Common myeloid progenitor, CD34-positive (primary cell): ENCODE measurements at regions not wholly inside any gene's neighbourhood (a gene's known extent, or its start where the extent isn't known, plus 50 kb on each side); places are given as distances from the start of the nearest gene placed in this dataset.
"Not testable (repeated sequence)": the region's sequence is repeated elsewhere in the genome, so short reads cannot be mapped to it uniquely, and the experiment has no call there.

Experiments used
- CTCF ChIA-PET: fragments of 350-600 bp; sonication (Branson Sonifier 250); formaldehyde crosslinking; loops from one replicate; lab custom pipeline; 2021; ENCODE audit warnings: antibody characterized with exemption; lab: Charles Lee
- POLR2A ChIA-PET: fragments of 350-600 bp; sonication (Branson Sonifier 250); formaldehyde crosslinking; loops from one replicate; lab custom pipeline; 2021; ENCODE audit warnings: antibody characterized with exemption; lab: Charles Lee
- DNase-seq, 3 donors: peaks; one replicate each; pipeline versions ENCODE4 v3.0.0 to v3.0.0-alpha.2; 2013
- H3K27ac ChIP-seq, 2 experiments: 1 replicate in 1 of 2; 2 replicates in 1 of 2; pipeline ENCODE4 v1.7.0; 2013; ENCODE audit warnings: inconsistent platforms in 2 of 2, low read length in 2 of 2, mild to moderate bottlenecking in 2 of 2, low read depth in 1 of 2, moderate library complexity in 1 of 2; ENCODE audit not compliant: severe bottlenecking in 2 of 2, insufficient read depth in 1 of 2, poor library complexity in 1 of 2
- H3K27me3 ChIP-seq, 5 experiments: replicated peaks in 2 of 5; 1 replicate in 3 of 5; 2 replicates in 2 of 5; pipeline versions ENCODE4 v1.6.1 to v1.7.0; 2013; ENCODE audit warnings: low read length in 4 of 5, mild to moderate bottlenecking in 2 of 5, moderate library complexity in 2 of 5, inconsistent platforms in 1 of 5; ENCODE audit not compliant: insufficient read depth in 5 of 5, control insufficient read depth in 4 of 5
- H3K36me3 ChIP-seq, 4 experiments: 1 replicate in 2 of 4; 2 replicates in 2 of 4; pipeline versions ENCODE4 v1.6.1 to v1.7.0; 2013; ENCODE audit warnings: low read length in 3 of 4, control low read depth in 1 of 4, mild to moderate bottlenecking in 1 of 4; ENCODE audit not compliant: control insufficient read depth in 4 of 4, insufficient read depth in 4 of 4
- H3K4me1 ChIP-seq, 4 experiments: 1 replicate in 3 of 4; 2 replicates in 1 of 4; pipeline versions ENCODE4 v1.6.1 to v1.7.1; 2013; ENCODE audit warnings: low read length in 3 of 4, mild to moderate bottlenecking in 3 of 4, control low read depth in 1 of 4, inconsistent platforms in 1 of 4, moderate library complexity in 1 of 4; ENCODE audit not compliant: control insufficient read depth in 4 of 4, insufficient read depth in 4 of 4; ENCODE audit errors: control extremely low read depth in 1 of 4
- H3K4me3 ChIP-seq, 7 experiments: 1 replicate in 4 of 7; 2 replicates in 3 of 7; pipeline versions ENCODE4 v1.5.1 to v1.7.0; 2013; ENCODE audit warnings: mild to moderate bottlenecking in 7 of 7, low read length in 6 of 7, moderate library complexity in 6 of 7, inconsistent platforms in 2 of 7, low read depth in 2 of 7, control low read depth in 1 of 7; ENCODE audit not compliant: insufficient read depth in 4 of 7, control insufficient read depth in 1 of 7; ENCODE audit errors: extremely low read depth in 1 of 7
- H3K9me3 ChIP-seq, 5 experiments: 1 replicate in 4 of 5; 2 replicates in 1 of 5; pipeline versions ENCODE4 v1.6.1 to v1.7.1; 2013; ENCODE audit warnings: low read length in 4 of 5, mild to moderate bottlenecking in 2 of 5, inconsistent platforms in 1 of 5, low read depth in 1 of 5, moderate library complexity in 1 of 5; ENCODE audit not compliant: control insufficient read depth in 4 of 5, insufficient read depth in 2 of 5; ENCODE audit errors: control extremely low read depth in 1 of 5
- WGBS: methylation state at CpG from one replicate; pipeline ENCODE4 v1.1.5; 2013; ENCODE audit not compliant: insufficient coverage; 5-methylcytosine and 5-hydroxymethylcytosine counted together

GRCh38 chr4:28116526-28117083 is 1256.0 kb downstream of the STIM2 start:
- DNase-seq = peak; percentile 86 to 94 (median 86)
- H3K36me3 ChIP-seq, POLR2A ChIA-PET, H3K9me3 ChIP-seq, CTCF ChIA-PET, H3K27ac ChIP-seq, H3K27me3 ChIP-seq, H3K4me1 ChIP-seq: not testable (repeated sequence)
- peak overlapping the region in 2 of 7 experiments; percentile 2 to 16 for H3K4me3 ChIP-seq
- WGBS = 36% methylated on average over 5 of the region's 12 CpGs

GRCh38 chr4:28117084-28117682 is 1256.5 kb downstream of the STIM2 start:
- Histone ChIP-seq H3K36me3 (no peaks in the 10 kb centered on the region), H3K27ac (no peak overlapping the region), H3K9me3 (peaks cover 0 to 6% (median 0%) of the 10 kb centered on the region in 5 experiments), H3K27me3 (peaks cover 0 to 7% (median 0%) of the 10 kb centered on the region in 5 experiments), H3K4me1 (peaks cover 0 to 8% (median 0%) of the 10 kb centered on the region in 4 experiments), H3K4me3 (peak overlapping the region in 1 of 7 experiments; percentile 2)
- POLR2A ChIA-PET = no interaction called here
- DNase-seq = no peak
- CTCF ChIA-PET = no interaction called here
- 89% methylated on average over 33 of the region's 61 CpGs for WGBS

- Histone ChIP-seq H3K4me3 (no peak overlapping the region), H3K4me1 (no peaks in the 10 kb centered on the region), H3K27ac (no peak overlapping the region), H3K36me3 (no peaks in the 10 kb centered on the region), H3K9me3 (no peaks in the 10 kb centered on the region), H3K27me3 (no peaks in the 10 kb centered on the region)
- no peak for DNase-seq
- CTCF ChIA-PET = no interaction called here
- POLR2A ChIA-PET = no interaction called here
- WGBS = 20% methylated on average over 1 of the region's 3 CpGs
Measured at GRCh38 chr4:28146191-28146590, 1285.5 kb downstream of the STIM2 start.

- no CpG with 5 or more reads among the region's 1 CpG for WGBS
- H3K4me3 ChIP-seq = no peak overlapping the region
- no peaks in the 10 kb centered on the region for H3K9me3 ChIP-seq
- POLR2A ChIA-PET = no interaction called here
- CTCF ChIA-PET = no interaction called here
- DNase-seq = no peak
- no peaks in the 10 kb centered on the region for H3K4me1 ChIP-seq
- no peaks in the 10 kb centered on the region for H3K27me3 ChIP-seq
- H3K27ac ChIP-seq = no peak overlapping the region
- no peaks in the 10 kb centered on the region for H3K36me3 ChIP-seq
Measured at GRCh38 chr4:28148221-28148620, 1287.6 kb downstream of the STIM2 start.

GRCh38 chr4:28149762-28150161 is 1289.1 kb downstream of the STIM2 start:
- no peak for DNase-seq
- no peak overlapping the region for H3K27ac ChIP-seq
- WGBS = 71% methylated on average over 1 of the region's 3 CpGs
- ChIA-PET CTCF (no interaction called here), POLR2A (no interaction called here)
- H3K27me3 ChIP-seq = no peaks in the 10 kb centered on the region
- no peaks in the 10 kb centered on the region for H3K36me3 ChIP-seq
- H3K9me3 ChIP-seq = no peaks in the 10 kb centered on the region
- H3K4me3 ChIP-seq = no peak overlapping the region
- H3K4me1 ChIP-seq = no peaks in the 10 kb centered on the region

- Histone ChIP-seq H3K4me1 (no peaks in the 10 kb centered on the region), H3K4me3 (no peak overlapping the region), H3K27ac (no peak overlapping the region), H3K9me3 (no peaks in the 10 kb centered on the region), H3K27me3 (no peaks in the 10 kb centered on the region), H3K36me3 (no peaks in the 10 kb centered on the region)
- CTCF ChIA-PET = no interaction called here
- POLR2A ChIA-PET = no interaction called here
- no peak for DNase-seq
Measured at GRCh38 chr4:28151314-28151713, 1290.7 kb downstream of the STIM2 start.

GRCh38 chr4:28167411-28167810 is 1306.8 kb downstream of the STIM2 start:
- CTCF ChIA-PET = no interaction called here
- 100% methylated on average over 1 of the region's 1 CpG for whole genome bisulfite sequencing
- no peak for DNase-seq

More at GRCh38 chr4:28167411-28167810, 1306.8 kb downstream of the STIM2 start:
- no peaks in the 10 kb centered on the region for H3K27me3 ChIP-seq
- no peaks in the 10 kb centered on the region for H3K36me3 ChIP-seq
- no peaks in the 10 kb centered on the region for H3K4me1 ChIP-seq
- H3K4me3 ChIP-seq = no peak overlapping the region
- POLR2A ChIA-PET = no interaction called here
- H3K9me3 ChIP-seq = no peaks in the 10 kb centered on the region
- H3K27ac ChIP-seq = no peak overlapping the region
